ENCODE measurements at regions not wholly inside any gene's neighbourhood (a gene's known extent, or its start where the extent isn't known, plus 50 kb on each side); places are given as distances from the start of the nearest gene placed in this dataset.

- Histone ChIP-seq H3K27me3 (replicated peaks; ENCODE audit: control insufficient read depth, insufficient read depth, low read length) (no peaks in the 10 kb centered on the region; the same call in none of the 2 replicates), H3K36me3 (ENCODE audit: control insufficient read depth, insufficient read depth, low read length) (no peaks in the 10 kb centered on the region), H3K4me3 (replicated peaks; ENCODE audit: low read depth, low read length) (no peak overlapping the region)
- TF ChIP-seq, protein P1, sequence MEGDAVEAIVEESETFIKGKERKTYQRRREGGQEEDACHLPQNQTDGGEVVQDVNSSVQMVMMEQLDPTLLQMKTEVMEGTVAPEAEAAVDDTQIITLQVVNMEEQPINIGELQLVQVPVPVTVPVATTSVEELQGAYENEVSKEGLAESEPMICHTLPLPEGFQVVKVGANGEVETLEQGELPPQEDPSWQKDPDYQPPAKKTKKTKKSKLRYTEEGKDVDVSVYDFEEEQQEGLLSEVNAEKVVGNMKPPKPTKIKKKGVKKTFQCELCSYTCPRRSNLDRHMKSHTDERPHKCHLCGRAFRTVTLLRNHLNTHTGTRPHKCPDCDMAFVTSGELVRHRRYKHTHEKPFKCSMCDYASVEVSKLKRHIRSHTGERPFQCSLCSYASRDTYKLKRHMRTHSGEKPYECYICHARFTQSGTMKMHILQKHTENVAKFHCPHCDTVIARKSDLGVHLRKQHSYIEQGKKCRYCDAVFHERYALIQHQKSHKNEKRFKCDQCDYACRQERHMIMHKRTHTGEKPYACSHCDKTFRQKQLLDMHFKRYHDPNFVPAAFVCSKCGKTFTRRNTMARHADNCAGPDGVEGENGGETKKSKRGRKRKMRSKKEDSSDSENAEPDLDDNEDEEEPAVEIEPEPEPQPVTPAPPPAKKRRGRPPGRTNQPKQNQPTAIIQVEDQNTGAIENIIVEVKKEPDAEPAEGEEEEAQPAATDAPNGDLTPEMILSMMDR (IDR thresholded peaks at IDR 0.05; ENCODE audit: insufficient read depth, low read length, poor library complexity, severe bottlenecking) = no peak
- DNase-seq (ENCODE audit: extremely low read depth, insufficient read length) = no peak
Observed at GRCh38 chr1:64318428-64318827, 115.0 kb downstream of the UBE2U start.

GRCh38 chr1:64320007-64320406 is 116.6 kb downstream of the UBE2U start:
- H3K27me3 ChIP-seq (replicated peaks; ENCODE audit: control insufficient read depth, insufficient read depth, low read length) = no peaks in the 10 kb centered on the region; the same call in none of the 2 replicates
- H3K4me3 ChIP-seq (replicated peaks; ENCODE audit: low read depth, low read length) = no peak overlapping the region
- H3K36me3 ChIP-seq (ENCODE audit: control insufficient read depth, insufficient read depth, low read length) = no peaks in the 10 kb centered on the region
- DNase-seq (ENCODE audit: extremely low read depth, insufficient read length) = no peak
- TF ChIP-seq, protein P1 (IDR thresholded peaks at IDR 0.05; ENCODE audit: insufficient read depth, low read length, poor library complexity, severe bottlenecking) = no peak

- DNase-seq (ENCODE audit: extremely low read depth, insufficient read length) = no peak
- no peak overlapping the region for H3K4me3 ChIP-seq (replicated peaks; ENCODE audit: low read depth, low read length)
- TF ChIP-seq, protein P1 (IDR thresholded peaks at IDR 0.05; ENCODE audit: insufficient read depth, low read length, poor library complexity, severe bottlenecking) = no peak
- H3K27me3 ChIP-seq (replicated peaks; ENCODE audit: control insufficient read depth, insufficient read depth, low read length) = no peaks in the 10 kb centered on the region; the same call in none of the 2 replicates
- H3K36me3 ChIP-seq (ENCODE audit: control insufficient read depth, insufficient read depth, low read length) = no peaks in the 10 kb centered on the region
Observed at GRCh38 chr1:64320470-64320869, 117.0 kb downstream of the UBE2U start.

DNA sequence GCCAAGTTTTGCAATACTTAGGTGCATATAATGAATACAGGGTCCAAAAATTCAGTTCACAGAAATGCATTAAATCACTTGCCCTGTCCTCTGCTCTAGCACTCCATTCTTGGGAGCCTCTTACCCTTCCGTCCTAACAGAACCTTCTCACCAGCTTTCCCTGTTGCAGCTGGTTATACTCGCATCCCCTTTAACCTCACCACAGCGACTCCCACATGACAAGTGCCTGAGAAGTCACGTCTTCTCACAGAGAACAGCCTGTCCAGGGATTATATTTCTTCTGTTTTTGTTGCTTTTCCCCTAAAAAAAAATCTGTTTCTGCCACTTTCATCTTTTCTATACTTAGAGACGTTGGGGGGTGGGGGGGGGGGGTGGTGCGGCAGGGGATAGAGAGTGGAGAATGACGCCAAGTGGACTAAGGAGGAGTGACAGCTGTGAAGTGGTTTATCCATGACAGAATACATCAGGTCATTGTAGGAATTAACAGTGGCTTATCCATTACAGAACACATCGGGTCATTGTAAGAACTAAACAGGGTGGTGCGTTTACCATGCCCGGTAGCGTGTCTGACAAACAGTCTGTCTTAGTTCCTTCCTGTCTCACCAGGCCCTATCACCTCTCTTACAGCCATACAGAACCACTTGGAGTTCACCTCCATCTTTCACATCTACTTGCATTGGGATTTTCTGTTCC is 117.6 kb downstream of the UBE2U start:
- DNase-seq (ENCODE audit: extremely low read depth, insufficient read length) = no peak
- Histone ChIP-seq H3K36me3 (ENCODE audit: control insufficient read depth, insufficient read depth, low read length) (no peaks in the 10 kb centered on the region), H3K4me3 (replicated peaks; ENCODE audit: low read depth, low read length) (no peak overlapping the region), H3K27me3 (replicated peaks; ENCODE audit: control insufficient read depth, insufficient read depth, low read length) (no peaks in the 10 kb centered on the region; the same call in none of the 2 replicates)
- TF ChIP-seq, protein P1 (IDR thresholded peaks at IDR 0.05; ENCODE audit: insufficient read depth, low read length, poor library complexity, severe bottlenecking) = no peak

- Histone ChIP-seq H3K36me3 (ENCODE audit: control insufficient read depth, insufficient read depth, low read length) (no peaks in the 10 kb centered on the region), H3K27me3 (replicated peaks; ENCODE audit: control insufficient read depth, insufficient read depth, low read length) (no peaks in the 10 kb centered on the region; the same call in none of the 2 replicates), H3K4me3 (replicated peaks; ENCODE audit: low read depth, low read length) (no peak overlapping the region)
- TF ChIP-seq, protein P1 (IDR thresholded peaks at IDR 0.05; ENCODE audit: insufficient read depth, low read length, poor library complexity, severe bottlenecking) = no peak
- DNase-seq (ENCODE audit: extremely low read depth, insufficient read length) = no peak
Observed at GRCh38 chr1:64323054-64323453, 119.6 kb downstream of the UBE2U start.
